ENCODE measurements at regions not wholly inside any gene's neighbourhood (a gene's known extent, or its start where the extent isn't known, plus 50 kb on each side); places are given as distances from the start of the nearest gene placed in this dataset.
A peak's percentile ranks its signal among the peaks of the same experiment; 100 is the strongest.

GRCh38 chr2:12105180-12105579 is 358.7 kb downstream of the LPIN1 start:
- Mint-ChIP-seq H3K9me3 (no peaks in the 10 kb centered on the region), H3K27me3 (no peaks in the 10 kb centered on the region), H3K4me1 (peaks cover 22% of the 10 kb centered on the region), H3K4me3 (no peak overlapping the region), H3K27ac (no peak overlapping the region), H3K36me3 (no peaks in the 10 kb centered on the region)
- CTCF ChIA-PET: no interaction called here
- DNase-seq: no peak

- H3K4me1 Mint-ChIP-seq: peaks cover 35% of the 10 kb centered on the region
- no peaks in the 10 kb centered on the region for H3K27me3 Mint-ChIP-seq
- H3K27ac Mint-ChIP-seq: no peak overlapping the region
- CTCF ChIA-PET: no interaction called here
- H3K4me3 Mint-ChIP-seq: no peak overlapping the region
- no peak for DNase-seq
- H3K9me3 Mint-ChIP-seq: no peaks in the 10 kb centered on the region
- H3K36me3 Mint-ChIP-seq: no peaks in the 10 kb centered on the region
Observed at GRCh38 chr2:12106440-12107080, 360.1 kb downstream of the LPIN1 start.

GRCh38 chr2:12107321-12107720 is 360.9 kb downstream of the LPIN1 start:
- H3K4me1 Mint-ChIP-seq: peaks cover 33% of the 10 kb centered on the region
- no peaks in the 10 kb centered on the region for H3K27me3 Mint-ChIP-seq
- CTCF ChIA-PET: no interaction called here
- no peak overlapping the region for H3K27ac Mint-ChIP-seq
- H3K9me3 Mint-ChIP-seq: no peaks in the 10 kb centered on the region
- H3K36me3 Mint-ChIP-seq: no peaks in the 10 kb centered on the region
- H3K4me3 Mint-ChIP-seq: no peak overlapping the region
- DNase-seq: no peak

DNA sequence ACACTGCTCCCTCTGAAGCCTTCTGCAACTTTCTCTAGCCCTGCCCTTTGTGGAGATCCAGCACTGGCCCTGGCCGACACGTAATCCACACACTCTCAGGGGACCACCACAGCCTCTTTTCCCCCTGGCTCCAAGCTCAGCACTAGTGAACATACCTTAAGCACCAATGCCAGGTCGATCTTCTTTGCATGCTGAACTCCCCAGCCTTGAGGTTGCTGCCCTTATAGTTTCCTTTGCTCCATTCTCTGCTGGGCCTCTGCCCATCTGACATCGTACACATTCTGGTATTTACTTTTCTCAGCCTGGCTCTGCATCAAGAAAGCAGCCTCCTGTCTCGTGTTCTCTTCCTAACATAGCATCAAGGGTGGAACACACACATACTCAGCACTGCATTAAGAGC is 361.5 kb downstream of the LPIN1 start:
- peaks cover 33% of the 10 kb centered on the region for H3K4me1 Mint-ChIP-seq
- H3K36me3 Mint-ChIP-seq: no peaks in the 10 kb centered on the region
- H3K27me3 Mint-ChIP-seq: peaks cover 2% of the 10 kb centered on the region
- H3K4me3 Mint-ChIP-seq: no peak overlapping the region
- DNase-seq: no peak
- CTCF ChIA-PET: no interaction called here
- H3K27ac Mint-ChIP-seq: no peak overlapping the region
- H3K9me3 Mint-ChIP-seq: no peaks in the 10 kb centered on the region

DNA sequence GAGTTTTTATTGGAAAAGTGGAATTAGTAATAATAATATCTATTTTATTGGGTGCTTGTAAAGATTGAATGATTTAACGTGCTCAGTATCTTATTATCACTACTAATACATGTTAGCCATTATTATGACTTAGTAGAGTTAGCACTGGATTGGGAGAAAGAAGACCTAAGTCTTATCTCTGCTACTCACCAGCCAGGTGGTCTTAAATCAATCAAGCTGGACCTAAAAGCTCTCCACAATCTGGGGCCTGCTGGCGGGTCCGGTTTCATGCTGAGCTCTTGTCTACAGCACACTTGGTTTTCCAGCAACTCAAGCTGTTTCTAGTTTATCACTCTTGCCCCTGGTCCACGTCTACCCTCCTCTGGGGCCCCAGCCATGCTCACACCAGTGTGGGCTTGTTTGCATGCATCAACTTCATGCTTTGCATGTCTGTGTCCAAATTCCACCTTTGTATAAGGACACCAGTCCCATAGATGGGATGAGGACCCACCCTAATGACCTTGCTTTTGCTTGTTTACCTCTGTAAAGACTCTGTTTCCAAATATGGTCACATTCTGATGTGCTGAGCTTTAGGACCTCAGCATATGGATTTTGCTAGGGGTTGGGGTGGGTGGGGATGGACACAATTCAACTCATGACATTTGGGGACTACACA is 363.1 kb downstream of the LPIN1 start:
- H3K4me1 Mint-ChIP-seq: peaks cover 33% of the 10 kb centered on the region
- DNase-seq: no peak
- H3K4me3 Mint-ChIP-seq: no peak overlapping the region
- peaks cover 7% of the 10 kb centered on the region for H3K27me3 Mint-ChIP-seq
- H3K9me3 Mint-ChIP-seq: no peaks in the 10 kb centered on the region
- no peaks in the 10 kb centered on the region for H3K36me3 Mint-ChIP-seq
- CTCF ChIA-PET: interaction anchor here (0.6 kb wide), 1 partner anchor 219 kb away, joined by 3 read pairs; no protein-coding TSS in a partner anchor
- H3K27ac Mint-ChIP-seq: peak overlapping the region; percentile 13

DNA sequence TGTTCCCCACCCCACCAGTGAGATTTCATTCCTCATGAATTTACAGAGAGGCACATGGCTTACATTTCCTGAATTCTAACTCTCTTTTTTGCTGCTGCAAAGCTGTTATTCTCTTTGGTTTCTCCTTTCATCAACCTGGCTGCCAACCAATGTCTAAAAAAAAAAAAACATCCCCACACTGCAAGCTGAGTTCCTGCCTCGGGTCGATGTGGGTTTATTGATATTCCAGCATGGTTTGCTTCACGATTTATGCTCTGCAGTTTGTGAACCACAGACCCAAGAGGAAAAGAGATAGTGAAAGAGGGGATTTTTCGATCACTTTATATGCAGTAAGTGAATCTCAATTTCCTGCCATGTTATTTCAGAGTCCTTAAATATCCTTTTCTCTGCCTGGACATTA is 363.6 kb downstream of the LPIN1 start:
- Mint-ChIP-seq H3K9me3 (no peaks in the 10 kb centered on the region), H3K27me3 (peaks cover 7% of the 10 kb centered on the region), H3K36me3 (no peaks in the 10 kb centered on the region), H3K4me3 (no peak overlapping the region), H3K27ac (peak overlapping the region; percentile 79), H3K4me1 (peaks cover 33% of the 10 kb centered on the region)
- CTCF ChIA-PET: interaction anchor here (0.6 kb wide), 1 partner anchor 481 kb away, joined by 3 read pairs; no protein-coding TSS in a partner anchor
- peak; percentile 41 for DNase-seq

- no peak for DNase-seq
- CTCF ChIA-PET: interaction anchor here (0.6 kb wide), 1 partner anchor 480 kb away, joined by 3 read pairs; no protein-coding TSS in a partner anchor
- H3K27ac Mint-ChIP-seq: peak overlapping the region; percentile 79
- no peaks in the 10 kb centered on the region for H3K9me3 Mint-ChIP-seq
- peaks cover 33% of the 10 kb centered on the region for H3K4me1 Mint-ChIP-seq
- H3K36me3 Mint-ChIP-seq: no peaks in the 10 kb centered on the region
- H3K4me3 Mint-ChIP-seq: no peak overlapping the region
- H3K27me3 Mint-ChIP-seq: peaks cover 7% of the 10 kb centered on the region
Observed at GRCh38 chr2:12110481-12110880, 364.0 kb downstream of the LPIN1 start.

GRCh38 chr2:12113412-12113811 is 367.0 kb downstream of the LPIN1 start:
- H3K36me3 Mint-ChIP-seq: no peaks in the 10 kb centered on the region
- H3K4me3 Mint-ChIP-seq: no peak overlapping the region
- H3K9me3 Mint-ChIP-seq: no peaks in the 10 kb centered on the region
- peaks cover 7% of the 10 kb centered on the region for H3K27me3 Mint-ChIP-seq
- no peak for DNase-seq
- CTCF ChIA-PET: interaction anchor here (0.9 kb wide), 1 partner anchor 10 kb away, joined by 3 read pairs; no protein-coding TSS in a partner anchor
- peaks cover 26% of the 10 kb centered on the region for H3K4me1 Mint-ChIP-seq
- no peak overlapping the region for H3K27ac Mint-ChIP-seq

GRCh38 chr2:12114816-12115215 is 368.4 kb downstream of the LPIN1 start:
- Mint-ChIP-seq H3K4me1 (peaks cover 18% of the 10 kb centered on the region), H3K27me3 (peaks cover 7% of the 10 kb centered on the region), H3K36me3 (no peaks in the 10 kb centered on the region), H3K4me3 (no peak overlapping the region), H3K9me3 (no peaks in the 10 kb centered on the region), H3K27ac (no peak overlapping the region)
- DNase-seq: no peak
- CTCF ChIA-PET: no interaction called here

DNA sequence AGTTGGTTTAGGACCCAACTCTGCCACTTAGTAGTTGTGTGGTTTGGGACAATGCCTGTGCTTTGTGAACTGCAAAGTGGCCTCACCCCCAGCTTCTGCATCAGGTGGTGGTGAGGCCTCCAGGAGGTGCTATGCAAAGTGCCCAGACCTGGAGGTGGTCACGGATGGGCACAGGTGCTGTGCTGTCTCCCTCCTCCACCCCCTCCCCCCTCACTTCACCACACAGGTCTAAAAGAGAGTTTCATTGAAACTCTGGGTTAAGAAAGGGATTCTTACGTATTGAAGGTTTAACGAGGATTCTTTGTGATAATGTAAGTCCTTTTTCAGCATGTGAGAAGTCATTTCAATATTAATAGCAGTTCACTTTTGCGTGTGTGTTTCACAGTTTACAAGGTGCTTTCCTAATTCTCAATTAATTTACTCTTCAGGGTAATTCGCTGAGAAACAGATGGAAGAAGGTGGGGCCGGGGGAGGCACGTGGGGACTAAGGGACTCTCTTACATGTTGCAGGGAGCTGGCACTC is 369.9 kb downstream of the LPIN1 start:
- no peak overlapping the region for H3K4me3 Mint-ChIP-seq
- CTCF ChIA-PET: no interaction called here
- DNase-seq: no peak

DNA sequence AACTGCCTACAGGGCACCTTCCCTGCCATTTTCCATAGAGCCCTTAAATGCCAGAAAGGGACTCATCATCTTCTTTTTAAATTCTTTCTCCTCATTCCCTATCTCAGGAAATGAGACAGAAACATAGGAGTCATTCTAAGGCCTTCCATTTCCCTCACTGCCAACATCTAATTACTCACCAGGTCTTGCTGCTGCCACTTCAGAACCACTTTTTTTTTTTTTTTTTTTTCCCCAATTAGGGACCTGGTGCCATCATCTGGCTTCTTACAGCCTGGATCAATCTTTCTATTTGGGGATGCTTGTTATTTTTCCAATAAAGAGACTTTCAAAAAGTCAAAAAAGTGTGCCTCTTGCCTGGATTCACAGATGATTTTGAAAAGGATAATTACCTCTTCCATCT is 373.4 kb downstream of the LPIN1 start:
- Mint-ChIP-seq H3K4me1 (no peaks in the 10 kb centered on the region), H3K36me3 (no peaks in the 10 kb centered on the region), H3K4me3 (no peak overlapping the region), H3K27ac (no peak overlapping the region), H3K9me3 (no peaks in the 10 kb centered on the region), H3K27me3 (no peaks in the 10 kb centered on the region)
- CTCF ChIA-PET: no interaction called here
- no peak for DNase-seq

More for the DNA sequence above, 369.9 kb downstream of the LPIN1 start:
- no peak overlapping the region for H3K27ac Mint-ChIP-seq
- peaks cover 7% of the 10 kb centered on the region for H3K27me3 Mint-ChIP-seq
- H3K36me3 Mint-ChIP-seq: no peaks in the 10 kb centered on the region
- peaks cover 3% of the 10 kb centered on the region for H3K4me1 Mint-ChIP-seq
- H3K9me3 Mint-ChIP-seq: no peaks in the 10 kb centered on the region

- H3K27me3 Mint-ChIP-seq: no peaks in the 10 kb centered on the region
- CTCF ChIA-PET: no interaction called here
- no peak overlapping the region for H3K4me3 Mint-ChIP-seq
- no peaks in the 10 kb centered on the region for H3K9me3 Mint-ChIP-seq
- no peak overlapping the region for H3K27ac Mint-ChIP-seq
- no peak for DNase-seq
- no peaks in the 10 kb centered on the region for H3K36me3 Mint-ChIP-seq
- H3K4me1 Mint-ChIP-seq: no peaks in the 10 kb centered on the region
Observed at GRCh38 chr2:12120281-12121150, 374.1 kb downstream of the LPIN1 start.

- CTCF ChIA-PET: no interaction called here
- H3K4me1 Mint-ChIP-seq: no peaks in the 10 kb centered on the region
- H3K9me3 Mint-ChIP-seq: peaks cover 8% of the 10 kb centered on the region
- peaks cover 13% of the 10 kb centered on the region for H3K36me3 Mint-ChIP-seq
- no peak for DNase-seq
- no peaks in the 10 kb centered on the region for H3K27me3 Mint-ChIP-seq
- no peak overlapping the region for H3K4me3 Mint-ChIP-seq
- H3K27ac Mint-ChIP-seq: no peak overlapping the region
Observed at GRCh38 chr2:12124790-12125189, 378.4 kb downstream of the LPIN1 start.

DNA sequence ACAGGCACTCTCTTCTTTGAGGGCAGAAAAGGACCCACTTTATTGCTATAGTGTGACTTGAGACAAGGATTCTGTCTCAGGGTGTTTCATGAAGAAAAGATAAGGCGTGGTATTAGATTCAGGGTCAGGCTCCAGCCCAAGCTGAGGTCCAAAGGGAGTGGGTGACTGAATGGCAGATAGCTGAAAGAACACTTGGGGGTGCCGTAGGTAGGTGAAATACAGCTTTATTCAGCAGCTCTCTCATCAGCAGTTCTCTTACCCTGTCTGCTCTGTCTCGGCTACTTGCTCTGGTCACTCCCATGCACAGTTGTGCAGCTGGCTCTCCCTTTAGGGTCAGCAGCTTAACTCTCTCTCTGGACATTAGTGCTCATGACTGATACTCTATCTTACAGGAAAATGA is 379.9 kb downstream of the LPIN1 start:
- H3K4me3 Mint-ChIP-seq: no peak overlapping the region
- CTCF ChIA-PET: interaction anchor here (1.3 kb wide), 1 partner anchor 595 kb away, joined by 3 read pairs; no protein-coding TSS in a partner anchor
- no peaks in the 10 kb centered on the region for H3K4me1 Mint-ChIP-seq
- H3K9me3 Mint-ChIP-seq: peaks cover 8% of the 10 kb centered on the region
- no peak for DNase-seq
- H3K27ac Mint-ChIP-seq: no peak overlapping the region
- H3K27me3 Mint-ChIP-seq: no peaks in the 10 kb centered on the region
- peaks cover 13% of the 10 kb centered on the region for H3K36me3 Mint-ChIP-seq
